Spinal cord (tissue), 10 donors: ENCODE measurements at regions not wholly inside any gene's neighbourhood (a gene's known extent, or its start where the extent isn't known, plus 50 kb on each side); places are given as distances from the start of the nearest gene placed in this dataset. TPM values are rescaled to one million over a fixed set of nuclear protein-coding genes. Genes with fewer than 3 reads are reported as not detected.
A peak's percentile ranks its signal among the peaks of the same experiment; 100 is the strongest.

Experiments
- DNase-seq, 6 donors: peaks; one replicate each; pipeline versions ENCODE4 v3.0.0 to v3.0.0-alpha.2; 2013 to 2015; ENCODE audit warnings: low spot score in 6 of 6, low read depth in 4 of 6
- H3K27ac ChIP-seq: one replicate; pipeline ENCODE4 v1.5.1; 2013; ENCODE audit warnings: low read depth, low read length, control low read depth
- H3K27me3 ChIP-seq: one replicate; pipeline ENCODE4 v1.6.1; 2013; ENCODE audit warnings: low read length; ENCODE audit not compliant: control insufficient read depth, insufficient read depth
- H3K36me3 ChIP-seq: one replicate; pipeline ENCODE4 v1.6.1; 2013; ENCODE audit warnings: low read length; ENCODE audit not compliant: control insufficient read depth, insufficient read depth
- H3K4me1 ChIP-seq: one replicate; pipeline ENCODE4 v1.6.1; 2013; ENCODE audit warnings: low read length; ENCODE audit not compliant: control insufficient read depth, insufficient read depth
- H3K4me3 ChIP-seq: one replicate; pipeline ENCODE4 v1.5.1; 2013; ENCODE audit warnings: low read depth, low read length, control low read depth
- H3K9me3 ChIP-seq: one replicate; pipeline ENCODE4 v1.6.1; 2013; ENCODE audit warnings: low read length; ENCODE audit not compliant: control insufficient read depth, insufficient read depth
- WGBS: methylation state at CpG from one replicate; pipeline ENCODE4 v1.1.5; 2013; ENCODE audit warnings: missing lambda C conversion rate; ENCODE audit not compliant: insufficient coverage; 5-methylcytosine and 5-hydroxymethylcytosine counted together
- small RNA-seq: library from RNA; depleted of rRNA; stranded (forward); fragments of <200 nt; gene quantifications from one replicate; pipeline ENCODE3, GENCODE V24; 2014; ENCODE audit warnings: low replicate concordance
- donor health status: healthy.

DNA sequence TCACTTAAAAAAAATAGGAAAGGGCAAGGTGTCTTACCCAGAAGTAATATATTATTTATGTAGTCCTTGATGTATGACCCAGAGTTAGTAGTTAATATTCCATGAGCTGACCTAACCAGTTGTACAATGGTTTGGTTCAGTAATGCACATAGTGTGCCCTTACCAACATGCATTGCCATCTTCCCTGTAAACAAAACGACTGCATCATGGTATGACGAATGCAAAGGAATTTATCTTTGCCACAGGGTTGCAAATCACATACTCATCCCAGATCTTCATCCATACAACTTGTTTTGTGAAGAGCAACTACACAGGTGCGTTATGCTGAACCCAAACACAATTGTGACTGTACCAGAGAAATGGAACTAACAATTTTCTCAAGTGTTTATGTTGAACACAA is 68.9 kb upstream of the ZSWIM2 start:
- H3K27ac ChIP-seq: no peak overlapping the region
- no peaks in the 10 kb centered on the region for H3K27me3 ChIP-seq
- H3K9me3 ChIP-seq: no peaks in the 10 kb centered on the region
- no peak for DNase-seq
- H3K4me1 ChIP-seq: no peaks in the 10 kb centered on the region
- H3K36me3 ChIP-seq: no peaks in the 10 kb centered on the region
- no peak overlapping the region for H3K4me3 ChIP-seq
- no CpG with 5 or more reads among the region's 3 CpGs for WGBS

DNA sequence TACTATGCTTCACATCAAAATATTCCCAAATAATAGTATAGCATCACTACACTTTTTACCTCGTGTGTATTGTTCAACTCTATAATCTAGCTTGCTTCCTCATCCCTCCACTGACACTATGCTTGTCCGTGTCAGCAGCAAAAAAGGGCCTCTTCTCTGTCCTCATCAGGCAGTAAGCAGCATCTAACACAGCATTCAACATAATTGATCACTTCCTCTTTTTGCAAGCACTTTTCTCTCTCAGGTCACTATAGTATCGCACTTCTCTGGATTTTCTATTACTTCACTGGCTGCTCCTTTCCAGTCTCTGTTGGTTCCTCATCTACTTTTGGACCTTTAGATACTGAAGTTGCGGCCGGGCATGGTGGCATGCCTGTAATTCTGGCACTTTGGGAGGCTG is 64.9 kb upstream of the ZSWIM2 start:
- Histone ChIP-seq H3K4me3 (no peak overlapping the region), H3K27me3 (no peaks in the 10 kb centered on the region), H3K9me3 (no peaks in the 10 kb centered on the region), H3K27ac (no peak overlapping the region), H3K36me3 (no peaks in the 10 kb centered on the region), H3K4me1 (no peaks in the 10 kb centered on the region)
- DNase-seq: no peak
- 83% methylated on average over 3 of the region's 5 CpGs for WGBS

DNA sequence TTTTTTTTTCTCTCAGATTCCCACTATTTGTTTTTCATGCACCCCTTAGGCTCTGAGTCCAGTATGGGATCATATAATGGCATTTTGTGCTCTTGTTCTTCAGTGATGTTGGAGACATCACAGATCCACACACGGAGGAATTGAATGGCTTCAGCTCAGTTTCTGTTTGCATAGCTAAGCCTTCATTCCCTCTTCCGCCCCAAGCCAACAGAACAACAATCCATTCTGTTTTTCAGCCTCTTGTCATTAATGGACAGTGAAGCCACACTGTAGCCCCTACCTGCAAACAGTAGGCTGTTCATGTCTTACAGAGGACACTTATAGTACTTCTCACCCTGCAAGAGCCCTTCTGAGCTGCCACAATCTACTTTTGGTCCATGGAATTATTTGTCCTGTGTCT is 64.0 kb upstream of the ZSWIM2 start:
- H3K27me3 ChIP-seq: no peaks in the 10 kb centered on the region
- H3K4me3 ChIP-seq: no peak overlapping the region
- no peak overlapping the region for H3K27ac ChIP-seq
- H3K4me1 ChIP-seq: no peaks in the 10 kb centered on the region
- no peaks in the 10 kb centered on the region for H3K9me3 ChIP-seq
- H3K36me3 ChIP-seq: no peaks in the 10 kb centered on the region
- WGBS: 51% methylated on average over 2 of the region's 2 CpGs
- peak in 1 of 6 donors; percentile 26 for DNase-seq

DNA sequence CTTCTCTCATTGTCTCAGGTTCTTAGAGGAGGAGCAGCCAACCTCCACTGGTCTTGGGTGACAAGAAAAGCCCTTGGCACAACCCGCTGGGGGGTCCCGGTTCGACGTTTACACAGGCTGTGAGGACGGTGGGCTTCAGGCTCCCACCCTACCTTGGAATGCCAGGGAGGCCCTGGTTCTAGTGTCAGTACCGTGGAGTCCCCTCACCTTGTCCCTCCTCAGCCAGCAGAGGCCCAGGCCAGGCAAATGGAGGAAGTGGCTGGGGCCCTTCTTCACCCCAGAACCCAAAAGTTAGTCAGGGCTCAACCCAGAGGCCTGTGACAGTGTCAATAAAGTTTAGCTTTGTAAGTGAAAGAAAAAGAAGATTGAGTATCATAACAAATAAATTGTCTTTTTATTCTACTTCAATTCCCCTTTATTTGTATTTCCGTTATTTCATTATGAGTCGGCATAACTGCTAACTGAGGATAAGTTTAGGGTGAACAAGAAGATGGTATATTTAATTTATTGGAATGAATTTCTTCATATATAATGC is 62.6 kb upstream of the ZSWIM2 start:
- H3K4me1 ChIP-seq: no peaks in the 10 kb centered on the region
- H3K27ac ChIP-seq: no peak overlapping the region
- H3K36me3 ChIP-seq: no peaks in the 10 kb centered on the region
- no peaks in the 10 kb centered on the region for H3K27me3 ChIP-seq
- WGBS: 85% methylated on average over 4 of the region's 8 CpGs
- no peak overlapping the region for H3K4me3 ChIP-seq
- no peak for DNase-seq
- H3K9me3 ChIP-seq: no peaks in the 10 kb centered on the region

DNA sequence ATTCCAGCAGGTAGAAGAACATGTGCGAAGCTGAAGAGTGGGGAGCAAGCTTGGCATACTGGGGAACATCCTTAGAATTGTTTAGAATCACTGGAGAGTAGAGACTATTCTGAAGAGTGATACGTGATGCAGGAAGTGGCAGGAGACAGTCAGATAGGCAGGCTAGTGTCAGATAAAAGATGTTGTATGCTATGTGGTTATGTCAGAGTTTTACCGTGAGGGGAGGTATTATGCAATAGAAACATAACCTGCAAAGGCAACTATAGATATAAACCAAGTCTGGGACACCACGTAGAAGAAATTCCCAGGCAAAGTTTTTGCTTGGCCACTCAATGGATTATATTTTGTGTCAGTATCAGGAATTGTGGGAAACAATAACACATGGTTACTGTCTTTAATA is 62.0 kb upstream of the ZSWIM2 start:
- WGBS: 100% methylated on average over 2 of the region's 4 CpGs
- no peaks in the 10 kb centered on the region for H3K9me3 ChIP-seq
- no peak for DNase-seq
- H3K27me3 ChIP-seq: no peaks in the 10 kb centered on the region
- H3K36me3 ChIP-seq: no peaks in the 10 kb centered on the region
- H3K4me3 ChIP-seq: no peak overlapping the region
- no peak overlapping the region for H3K27ac ChIP-seq
- no peaks in the 10 kb centered on the region for H3K4me1 ChIP-seq

DNA sequence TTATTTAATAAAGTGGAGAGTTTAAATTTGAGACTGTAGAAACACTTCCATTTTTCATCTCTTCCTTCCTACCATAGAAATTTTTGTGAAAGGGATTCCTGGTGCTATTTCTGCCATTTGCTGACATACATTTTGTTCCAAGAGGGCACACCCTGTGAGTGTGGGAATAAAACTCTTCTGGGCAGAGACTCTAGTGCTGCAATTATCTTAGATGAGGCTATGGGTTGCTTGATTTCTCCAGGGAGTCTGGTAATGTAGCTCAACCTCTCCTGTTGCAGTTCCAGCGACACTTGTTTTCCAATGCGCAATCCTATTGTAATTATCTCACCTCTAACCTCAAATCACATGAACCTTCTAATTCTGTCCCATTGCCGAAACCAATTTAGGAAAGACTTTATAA is 60.1 kb upstream of the ZSWIM2 start:
- peak in 1 of 6 donors; percentile 40 for DNase-seq
- H3K27ac ChIP-seq: no peak overlapping the region
- no peaks in the 10 kb centered on the region for H3K4me1 ChIP-seq
- no peak overlapping the region for H3K4me3 ChIP-seq
- WGBS: no CpG with 5 or more reads among the region's 3 CpGs
- no peaks in the 10 kb centered on the region for H3K36me3 ChIP-seq
- no peaks in the 10 kb centered on the region for H3K27me3 ChIP-seq
- H3K9me3 ChIP-seq: no peaks in the 10 kb centered on the region

DNA sequence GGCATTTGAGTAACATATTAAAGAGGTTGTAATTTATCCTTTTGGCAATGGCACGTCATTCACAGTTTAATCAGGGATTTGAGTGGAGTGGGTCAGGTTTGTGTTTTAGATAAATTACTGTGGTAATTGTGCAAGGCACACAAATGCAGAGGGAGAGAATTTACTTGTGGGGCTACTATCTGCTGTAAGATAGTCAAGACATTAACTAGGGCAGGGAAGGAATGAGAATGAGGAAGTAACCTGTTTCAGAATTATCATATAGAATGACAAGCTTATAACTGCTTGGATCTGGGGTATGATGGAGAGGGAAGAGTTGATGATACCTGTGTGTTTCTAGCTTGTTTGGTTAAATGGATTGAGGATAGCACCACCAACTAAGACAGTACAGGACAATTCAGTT is 58.9 kb upstream of the ZSWIM2 start:
- 69% methylated on average over 1 of the region's 1 CpG for WGBS
- no peaks in the 10 kb centered on the region for H3K4me1 ChIP-seq
- no peaks in the 10 kb centered on the region for H3K27me3 ChIP-seq
- no peaks in the 10 kb centered on the region for H3K9me3 ChIP-seq
- H3K27ac ChIP-seq: no peak overlapping the region
- no peak overlapping the region for H3K4me3 ChIP-seq
- no peaks in the 10 kb centered on the region for H3K36me3 ChIP-seq
- no peak for DNase-seq

DNA sequence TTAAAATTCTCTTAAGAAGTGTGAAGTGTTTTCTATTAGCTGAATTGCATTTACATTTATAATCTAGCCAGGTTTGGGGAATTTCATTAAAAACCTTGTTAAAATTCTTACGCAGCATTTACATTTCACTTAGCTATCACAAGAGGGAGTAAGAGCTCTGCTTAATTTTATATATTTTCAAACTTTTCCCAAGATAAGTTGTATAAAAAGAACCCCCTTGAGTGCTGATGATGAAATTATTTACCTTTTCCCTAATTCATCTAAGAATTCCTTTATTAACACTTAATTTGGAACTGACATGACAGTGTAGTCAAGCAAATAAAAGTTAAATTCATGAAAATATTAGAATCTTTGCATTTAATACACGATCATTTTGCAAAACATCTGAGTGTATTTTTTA is 54.2 kb upstream of the ZSWIM2 start:
- no CpG with 5 or more reads among the region's 2 CpGs for WGBS
- peak in 2 of 6 donors; percentile 34 to 66 for DNase-seq
- H3K4me1 ChIP-seq: no peaks in the 10 kb centered on the region
- no peaks in the 10 kb centered on the region for H3K36me3 ChIP-seq
- no peaks in the 10 kb centered on the region for H3K9me3 ChIP-seq
- no peaks in the 10 kb centered on the region for H3K27me3 ChIP-seq
- H3K27ac ChIP-seq: no peak overlapping the region
- no peak overlapping the region for H3K4me3 ChIP-seq

Small RNA genes lying in the stretch of these regions (small RNA-seq; reads per million reads assigned to genes)
- gene RN7SKP42 (not detected), gene RNU6-989P (not detected)
